Neuronal stem cell (in vitro differentiated cells): ENCODE measurements at regions not wholly inside any gene's neighbourhood (a gene's known extent, or its start where the extent isn't known, plus 50 kb on each side); places are given as distances from the start of the nearest gene placed in this dataset.

Experiments used
- DNase-seq: peaks from one replicate; pipeline ENCODE4 v3.0.0-alpha.2; 2013; ENCODE audit warnings: low spot score
- H2AFZ ChIP-seq: one replicate; pipeline ENCODE4 v1.6.1; 2013; ENCODE audit warnings: mild to moderate bottlenecking, low read length, inconsistent platforms
- H2AK5ac ChIP-seq: 2 replicates; pipeline ENCODE4 v1.6.1; 2013; ENCODE audit warnings: low read depth, mild to moderate bottlenecking, inconsistent platforms, low read length, moderate library complexity, mixed read lengths
- H2BK120ac ChIP-seq: 2 replicates; pipeline ENCODE4 v1.6.1; 2013; ENCODE audit warnings: low read depth, mild to moderate bottlenecking, inconsistent platforms, low read length, moderate library complexity, mixed read lengths
- H2BK12ac ChIP-seq: one replicate; pipeline ENCODE4 v1.6.1; 2013; ENCODE audit warnings: low read length, inconsistent platforms
- H2BK15ac ChIP-seq: 2 replicates; pipeline ENCODE4 v1.6.1; 2013; ENCODE audit warnings: mild to moderate bottlenecking, low read length, inconsistent platforms, mixed read lengths
- H2BK5ac ChIP-seq: one replicate; pipeline ENCODE4 v1.6.1; 2013; ENCODE audit warnings: inconsistent platforms, mild to moderate bottlenecking, low read length, moderate library complexity
- H3K14ac ChIP-seq: one replicate; pipeline ENCODE4 v1.6.1; 2013; ENCODE audit warnings: low read length, inconsistent platforms
- H3K18ac ChIP-seq: 2 replicates; pipeline ENCODE4 v1.6.1; 2013; ENCODE audit warnings: low read length, inconsistent platforms
- H3K23ac ChIP-seq: 2 replicates; pipeline ENCODE4 v1.6.1; 2013; ENCODE audit warnings: low read depth, mild to moderate bottlenecking, mixed read lengths, low read length, inconsistent platforms; ENCODE audit not compliant: poor library complexity
- H3K27ac ChIP-seq: replicated peaks from 3 replicates; pipeline ENCODE4 v1.5.1; 2013; ENCODE audit warnings: low read length, inconsistent platforms
- H3K27me3 ChIP-seq, 3 experiments: 2 replicates each; pipeline ENCODE4 v1.6.1; 2013; ENCODE audit warnings: low read length in 3 of 3, mild to moderate bottlenecking in 2 of 3, inconsistent platforms in 1 of 3, low read depth in 1 of 3, mixed read lengths in 1 of 3, moderate library complexity in 1 of 3; ENCODE audit not compliant: control insufficient read depth in 3 of 3, insufficient read depth in 3 of 3
- H3K36me3 ChIP-seq, 2 donors: replicated peaks in 1 of 2; 2 replicates each; pipeline ENCODE4 v1.6.1; 2013; ENCODE audit warnings: low read length in 2 of 2; ENCODE audit not compliant: control insufficient read depth in 2 of 2, insufficient read depth in 2 of 2
- H3K4ac ChIP-seq: 2 replicates; pipeline ENCODE4 v1.6.1; 2013; ENCODE audit warnings: inconsistent platforms, mild to moderate bottlenecking, low read length, moderate library complexity
- H3K4me1 ChIP-seq, 2 donors: 1 replicate in 1 of 2; 2 replicates in 1 of 2; pipeline ENCODE4 v1.6.1; 2013; ENCODE audit warnings: low read length in 2 of 2, low read depth in 1 of 2; ENCODE audit not compliant: control insufficient read depth in 2 of 2, insufficient read depth in 1 of 2
- H3K4me2 ChIP-seq: one replicate; pipeline ENCODE4 v1.6.1; 2013; ENCODE audit warnings: mild to moderate bottlenecking, low read length, inconsistent platforms; ENCODE audit not compliant: insufficient read depth, poor library complexity, severe bottlenecking
- H3K4me3 ChIP-seq, 2 donors: 2 replicates each; pipeline ENCODE4 v1.5.1; 2013; ENCODE audit warnings: low read length in 2 of 2, mild to moderate bottlenecking in 2 of 2, inconsistent platforms in 1 of 2, moderate library complexity in 1 of 2
- H3K79me1 ChIP-seq: one replicate; pipeline ENCODE4 v1.6.1; 2013; ENCODE audit warnings: low read depth, mild to moderate bottlenecking, inconsistent platforms, low read length, moderate library complexity
- H3K9ac ChIP-seq: one replicate; pipeline ENCODE4 v1.6.1; 2013; ENCODE audit warnings: mild to moderate bottlenecking, low read depth, low read length, inconsistent platforms; ENCODE audit not compliant: poor library complexity
- H3K9me3 ChIP-seq, 2 donors: replicated peaks in 1 of 2; 2 replicates each; pipeline versions ENCODE3 to v1.6.1; 2013; ENCODE audit warnings: low read length in 2 of 2, mild to moderate bottlenecking in 2 of 2, inconsistent platforms in 1 of 2, low read depth in 1 of 2, mixed read lengths in 1 of 2, moderate library complexity in 1 of 2; ENCODE audit not compliant: control insufficient read depth in 2 of 2, insufficient read depth in 1 of 2
- H4K8ac ChIP-seq: one replicate; pipeline ENCODE4 v1.6.1; 2013; ENCODE audit warnings: low read depth, mild to moderate bottlenecking, inconsistent platforms, low read length, moderate library complexity
- H4K91ac ChIP-seq: one replicate; pipeline ENCODE4 v1.6.1; 2013; ENCODE audit warnings: low read length, low read depth, mild to moderate bottlenecking, inconsistent platforms; ENCODE audit not compliant: poor library complexity
- WGBS, 2 donors: extraction: QIAGEN DNeasy Blood & Tissue Kit; methylation state at CpG; one replicate each; pipeline ENCODE4 v1.1.7; 2013; ENCODE audit warnings: missing lambda C conversion rate in 2 of 2, mixed read lengths in 1 of 2; ENCODE audit not compliant: insufficient read length in 2 of 2, insufficient replicate concordance in 1 of 2; ENCODE audit errors: extremely low coverage in 2 of 2; 5-methylcytosine and 5-hydroxymethylcytosine counted together

DNA sequence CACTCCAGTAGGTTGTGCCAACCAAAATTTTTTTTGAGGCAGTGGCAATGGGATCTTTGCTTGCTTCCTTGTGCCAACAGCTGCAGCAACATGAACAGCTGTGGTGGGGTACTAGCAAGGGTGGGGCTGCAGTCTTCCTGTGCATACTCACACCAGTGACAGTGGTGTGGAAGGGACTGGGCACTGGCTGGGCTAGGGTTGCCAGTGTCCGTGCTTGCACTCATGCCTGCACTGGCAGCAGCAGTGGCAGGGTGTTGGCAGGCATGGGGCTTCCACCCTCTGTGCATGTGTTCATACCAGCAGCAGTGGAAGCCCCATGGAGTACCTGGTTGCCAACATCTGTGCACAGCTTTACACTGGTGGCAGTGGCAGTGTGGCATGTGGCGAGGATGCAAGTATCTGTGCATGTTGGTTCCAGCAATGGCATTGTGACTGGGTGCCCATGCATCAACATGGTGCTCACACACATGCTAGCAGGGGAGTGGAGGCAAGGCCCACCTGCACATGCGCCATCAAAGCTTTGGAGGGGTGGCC is 1312.6 kb downstream of the PCDH18 start:
- Histone ChIP-seq H3K4me3 (peak overlapping the region in 1 of 2 donors; percentile 22), H3K23ac (no peak overlapping the region), H3K27me3 (no peaks in the 10 kb centered on the region), H3K4me2 (no peak overlapping the region), H3K79me1 (no peaks in the 10 kb centered on the region), H4K91ac (no peak overlapping the region), H2AFZ (no peak overlapping the region), H2AK5ac (peak overlapping the region; percentile 26), H2BK5ac (no peak overlapping the region), H3K14ac (peak overlapping the region; percentile 49), H2BK15ac (no peak overlapping the region), H3K4me1 (no peaks in the 10 kb centered on the region), H3K4ac (peak overlapping the region; percentile 57), H2BK120ac (no peak overlapping the region), H3K9me3 (peaks cover 3 to 11% of the 10 kb centered on the region in 2 donors), H2BK12ac (peak overlapping the region; percentile 77), H3K36me3 (peaks cover 0 to 4% of the 10 kb centered on the region in 2 donors), H3K18ac (peak overlapping the region; percentile 32), H4K8ac (no peak overlapping the region), H3K9ac (peak overlapping the region; percentile 27), H3K27ac (no peak overlapping the region)
- WGBS, 2 donors, result no CpG with 5 or more reads among the region's 3 CpGs
- no peak for DNase-seq

DNA sequence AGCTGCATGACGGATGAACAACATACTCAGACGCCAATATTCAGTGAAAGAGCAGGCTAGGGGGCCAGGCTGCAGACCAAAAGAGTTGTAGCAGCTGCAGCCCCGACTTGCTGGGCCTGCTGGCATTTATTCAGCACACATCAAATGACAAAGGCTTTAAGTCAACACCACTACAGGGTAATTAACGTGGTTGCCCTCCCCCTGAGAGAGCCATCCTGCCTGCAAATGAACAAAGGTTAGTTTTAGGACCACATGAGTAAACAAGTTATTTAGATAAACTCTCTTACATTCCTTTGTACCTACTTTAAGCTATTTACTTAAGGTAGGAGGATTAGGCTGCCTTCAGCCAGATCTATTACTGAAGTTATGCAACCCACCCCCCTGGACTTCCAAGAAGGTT is 1329.1 kb downstream of the PCDH18 start:
- Histone ChIP-seq H3K9ac (no peak overlapping the region), H3K36me3 (no peaks in the 10 kb centered on the region), H3K18ac (no peak overlapping the region), H3K27me3 (no peaks in the 10 kb centered on the region), H4K8ac (no peak overlapping the region), H2BK12ac (no peak overlapping the region), H3K4me2 (no peak overlapping the region), H3K14ac (no peak overlapping the region), H3K4me1 (no peaks in the 10 kb centered on the region), H3K4ac (no peak overlapping the region), H2BK120ac (no peak overlapping the region), H3K4me3 (no peak overlapping the region), H2AK5ac (no peak overlapping the region), H3K23ac (no peak overlapping the region), H3K79me1 (no peaks in the 10 kb centered on the region), H3K9me3 (peaks cover 0 to 2% of the 10 kb centered on the region in 2 donors), H3K27ac (no peak overlapping the region), H2BK5ac (no peak overlapping the region), H2BK15ac (no peak overlapping the region), H4K91ac (no peak overlapping the region), H2AFZ (no peak overlapping the region)
- DNase-seq, result no peak
- WGBS, 2 donors, result no CpG with 5 or more reads among the region's 4 CpGs

- Histone ChIP-seq H2BK12ac (no peak overlapping the region), H3K9ac (no peak overlapping the region), H2BK5ac (no peak overlapping the region), H4K91ac (no peak overlapping the region), H3K27me3 (no peaks in the 10 kb centered on the region), H3K27ac (no peak overlapping the region), H3K23ac (no peak overlapping the region), H2AK5ac (no peak overlapping the region), H3K4me2 (no peak overlapping the region), H4K8ac (no peak overlapping the region), H3K18ac (no peak overlapping the region), H3K4ac (no peak overlapping the region), H2BK120ac (no peak overlapping the region), H2AFZ (no peak overlapping the region), H3K14ac (no peak overlapping the region), H3K9me3 (no peaks in the 10 kb centered on the region), H3K36me3 (no peaks in the 10 kb centered on the region), H3K79me1 (no peaks in the 10 kb centered on the region), H3K4me1 (no peaks in the 10 kb centered on the region), H2BK15ac (no peak overlapping the region), H3K4me3 (no peak overlapping the region)
- WGBS, 2 donors, result no CpG with 5 or more reads among the region's 1 CpG
- DNase-seq, result no peak
Observed at GRCh38 chr4:136198358-136198757, 1333.9 kb downstream of the PCDH18 start.

DNA sequence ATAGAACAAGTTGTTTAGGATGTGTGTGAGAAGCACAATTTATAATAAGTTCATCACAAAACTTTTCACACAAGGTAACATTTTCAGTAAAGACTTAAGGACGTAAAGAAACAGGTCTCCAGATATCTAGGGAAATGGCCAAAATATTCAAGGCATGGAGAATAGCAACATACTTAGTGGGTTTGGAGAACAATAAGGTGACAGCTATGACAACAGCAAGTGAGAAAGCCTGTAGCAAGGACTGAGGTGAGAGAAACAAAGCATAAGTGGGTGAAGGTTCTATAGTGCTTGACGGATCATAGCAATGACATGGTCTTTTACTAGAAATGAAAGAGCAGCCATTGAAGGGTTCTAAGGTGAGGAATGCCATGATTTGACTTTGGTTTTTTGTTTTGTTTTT is 1337.3 kb downstream of the PCDH18 start:
- Histone ChIP-seq H3K27ac (no peak overlapping the region), H3K4me3 (no peak overlapping the region), H3K79me1 (no peaks in the 10 kb centered on the region), H2AK5ac (no peak overlapping the region), H2BK12ac (no peak overlapping the region), H3K14ac (no peak overlapping the region), H3K9me3 (no peaks in the 10 kb centered on the region), H3K27me3 (no peaks in the 10 kb centered on the region), H2BK120ac (no peak overlapping the region), H2AFZ (no peak overlapping the region), H3K4me2 (no peak overlapping the region), H3K23ac (no peak overlapping the region), H4K8ac (no peak overlapping the region), H3K36me3 (no peaks in the 10 kb centered on the region), H3K4ac (no peak overlapping the region), H3K9ac (no peak overlapping the region), H3K4me1 (no peaks in the 10 kb centered on the region), H2BK15ac (no peak overlapping the region), H2BK5ac (no peak overlapping the region), H3K18ac (no peak overlapping the region), H4K91ac (no peak overlapping the region)
- WGBS, 2 donors, result no CpG with 5 or more reads among the region's 2 CpGs
- no peak for DNase-seq
